ENCODE measurements at regions not wholly inside any gene's neighbourhood (a gene's known extent, or its start where the extent isn't known, plus 50 kb on each side); places are given as distances from the start of the nearest gene placed in this dataset.

GRCh38 chr4:81375745-81376144 is 96.0 kb downstream of the RASGEF1B start:
- H3K9ac ChIP-seq (ENCODE audit: low read length), result no peak overlapping the region
- H4K5ac ChIP-seq (ENCODE audit: low read length), result no peak overlapping the region
- no peak overlapping the region for H3K4ac ChIP-seq (ENCODE audit: low read depth, low read length)
- no peak overlapping the region for H2AK5ac ChIP-seq (ENCODE audit: low read length)
- peak; percentile 54 for DNase-seq
- no CpG with 5 or more reads among the region's 4 CpGs for WGBS (ENCODE audit: extremely low coverage, insufficient coverage, low lambda C conversion rate)
- H3K23ac ChIP-seq (ENCODE audit: low read length), result no peak overlapping the region
- no peak overlapping the region for H3K18ac ChIP-seq (ENCODE audit: low read length)
- H3K36me3 ChIP-seq (ENCODE audit: control insufficient read depth, insufficient read depth, low read length), result no peaks in the 10 kb centered on the region
- H3K4me3 ChIP-seq (ENCODE audit: low read length), result no peak overlapping the region
- H2BK120ac ChIP-seq (ENCODE audit: low read depth, low read length), result no peak overlapping the region
- no peaks in the 10 kb centered on the region for H3K79me1 ChIP-seq (ENCODE audit: low read length)
- H3K4me1 ChIP-seq (ENCODE audit: control insufficient read depth, low read depth, low read length), result no peaks in the 10 kb centered on the region
- H3K27ac ChIP-seq (ENCODE audit: low read depth, low read length), result no peak overlapping the region
- H3K79me2 ChIP-seq (ENCODE audit: control insufficient read depth, insufficient read depth, low read length), result no peaks in the 10 kb centered on the region
- H4K8ac ChIP-seq (ENCODE audit: low read depth, low read length), result no peak overlapping the region
- no peak overlapping the region for H3K56ac ChIP-seq (ENCODE audit: low read length)
- H2BK5ac ChIP-seq (ENCODE audit: low read length), result no peak overlapping the region
- no peaks in the 10 kb centered on the region for H3K27me3 ChIP-seq (ENCODE audit: insufficient read depth, low read length, poor library complexity)
- H2BK15ac ChIP-seq (replicated peaks; ENCODE audit: low read depth), result no peak overlapping the region
- H3K4me2 ChIP-seq (ENCODE audit: low read length), result no peak overlapping the region

GRCh38 chr4:81369886-81370285 is 101.8 kb downstream of the RASGEF1B start:
- Histone ChIP-seq H3K9ac (ENCODE audit: low read length) (no peak overlapping the region), H3K4me2 (ENCODE audit: low read length) (no peak overlapping the region), H3K4ac (ENCODE audit: low read depth, low read length) (no peak overlapping the region), H3K79me1 (ENCODE audit: low read length) (no peaks in the 10 kb centered on the region), H3K23ac (ENCODE audit: low read length) (no peak overlapping the region), H3K36me3 (ENCODE audit: control insufficient read depth, insufficient read depth, low read length) (no peaks in the 10 kb centered on the region), H3K56ac (ENCODE audit: low read length) (no peak overlapping the region), H2BK15ac (replicated peaks; ENCODE audit: low read depth) (no peak overlapping the region), H3K27me3 (ENCODE audit: insufficient read depth, low read length, poor library complexity) (no peaks in the 10 kb centered on the region), H2AK5ac (ENCODE audit: low read length) (no peak overlapping the region), H4K8ac (ENCODE audit: low read depth, low read length) (no peak overlapping the region), H2BK5ac (ENCODE audit: low read length) (no peak overlapping the region), H4K5ac (ENCODE audit: low read length) (no peak overlapping the region), H3K4me1 (ENCODE audit: control insufficient read depth, low read depth, low read length) (no peaks in the 10 kb centered on the region), H2BK120ac (ENCODE audit: low read depth, low read length) (no peak overlapping the region), H3K18ac (ENCODE audit: low read length) (no peak overlapping the region), H3K79me2 (ENCODE audit: control insufficient read depth, insufficient read depth, low read length) (no peaks in the 10 kb centered on the region), H3K27ac (ENCODE audit: low read depth, low read length) (no peak overlapping the region), H3K4me3 (ENCODE audit: low read length) (no peak overlapping the region)
- no peak for DNase-seq
- WGBS (ENCODE audit: extremely low coverage, insufficient coverage, low lambda C conversion rate), result no CpG with 5 or more reads among the region's 4 CpGs

- no peak overlapping the region for H3K4ac ChIP-seq (ENCODE audit: low read depth, low read length)
- no peaks in the 10 kb centered on the region for H3K4me1 ChIP-seq (ENCODE audit: control insufficient read depth, low read depth, low read length)
- H2BK15ac ChIP-seq (replicated peaks; ENCODE audit: low read depth), result no peak overlapping the region
- no peak overlapping the region for H3K4me3 ChIP-seq (ENCODE audit: low read length)
- no peak overlapping the region for H3K27ac ChIP-seq (ENCODE audit: low read depth, low read length)
- no peak overlapping the region for H2BK120ac ChIP-seq (ENCODE audit: low read depth, low read length)
- no peak overlapping the region for H4K5ac ChIP-seq (ENCODE audit: low read length)
- H3K18ac ChIP-seq (ENCODE audit: low read length), result no peak overlapping the region
- H3K36me3 ChIP-seq (ENCODE audit: control insufficient read depth, insufficient read depth, low read length), result no peaks in the 10 kb centered on the region
- H3K9ac ChIP-seq (ENCODE audit: low read length), result no peak overlapping the region
- DNase-seq, result no peak
- no peaks in the 10 kb centered on the region for H3K79me1 ChIP-seq (ENCODE audit: low read length)
- no peaks in the 10 kb centered on the region for H3K79me2 ChIP-seq (ENCODE audit: control insufficient read depth, insufficient read depth, low read length)
- H3K27me3 ChIP-seq (ENCODE audit: insufficient read depth, low read length, poor library complexity), result no peaks in the 10 kb centered on the region
- no peak overlapping the region for H3K4me2 ChIP-seq (ENCODE audit: low read length)
- no peak overlapping the region for H3K56ac ChIP-seq (ENCODE audit: low read length)
- WGBS (ENCODE audit: extremely low coverage, insufficient coverage, low lambda C conversion rate), result no CpG with 5 or more reads among the region's 4 CpGs
- no peak overlapping the region for H3K23ac ChIP-seq (ENCODE audit: low read length)
- H4K8ac ChIP-seq (ENCODE audit: low read depth, low read length), result no peak overlapping the region
- no peak overlapping the region for H2BK5ac ChIP-seq (ENCODE audit: low read length)
- H2AK5ac ChIP-seq (ENCODE audit: low read length), result no peak overlapping the region
These were observed 104.9 kb downstream of the RASGEF1B start for GRCh38 chr4:81366779-81367178.

- Histone ChIP-seq H3K27me3 (ENCODE audit: insufficient read depth, low read length, poor library complexity) (no peaks in the 10 kb centered on the region), H3K79me1 (ENCODE audit: low read length) (no peaks in the 10 kb centered on the region), H4K5ac (ENCODE audit: low read length) (no peak overlapping the region), H3K4me1 (ENCODE audit: control insufficient read depth, low read depth, low read length) (no peaks in the 10 kb centered on the region), H2BK120ac (ENCODE audit: low read depth, low read length) (no peak overlapping the region), H4K8ac (ENCODE audit: low read depth, low read length) (no peak overlapping the region), H3K27ac (ENCODE audit: low read depth, low read length) (no peak overlapping the region), H3K36me3 (ENCODE audit: control insufficient read depth, insufficient read depth, low read length) (no peaks in the 10 kb centered on the region), H3K4me3 (ENCODE audit: low read length) (no peak overlapping the region), H3K79me2 (ENCODE audit: control insufficient read depth, insufficient read depth, low read length) (no peaks in the 10 kb centered on the region), H3K18ac (ENCODE audit: low read length) (no peak overlapping the region), H3K56ac (ENCODE audit: low read length) (no peak overlapping the region), H3K9ac (ENCODE audit: low read length) (no peak overlapping the region), H2BK15ac (replicated peaks; ENCODE audit: low read depth) (no peak overlapping the region), H2BK5ac (ENCODE audit: low read length) (no peak overlapping the region), H3K23ac (ENCODE audit: low read length) (no peak overlapping the region), H3K4me2 (ENCODE audit: low read length) (no peak overlapping the region), H3K4ac (ENCODE audit: low read depth, low read length) (no peak overlapping the region), H2AK5ac (ENCODE audit: low read length) (no peak overlapping the region)
- no CpG with 5 or more reads among the region's 3 CpGs for WGBS (ENCODE audit: extremely low coverage, insufficient coverage, low lambda C conversion rate)
- DNase-seq, result no peak
These were observed 111.0 kb downstream of the RASGEF1B start for GRCh38 chr4:81360737-81361136.

- Histone ChIP-seq H3K56ac (ENCODE audit: low read length) (no peak overlapping the region), H3K27ac (ENCODE audit: low read depth, low read length) (no peak overlapping the region), H2BK120ac (ENCODE audit: low read depth, low read length) (no peak overlapping the region), H3K4ac (ENCODE audit: low read depth, low read length) (no peak overlapping the region), H3K27me3 (ENCODE audit: insufficient read depth, low read length, poor library complexity) (no peaks in the 10 kb centered on the region), H3K4me3 (ENCODE audit: low read length) (no peak overlapping the region), H3K23ac (ENCODE audit: low read length) (no peak overlapping the region), H3K4me1 (ENCODE audit: control insufficient read depth, low read depth, low read length) (no peaks in the 10 kb centered on the region), H4K8ac (ENCODE audit: low read depth, low read length) (no peak overlapping the region), H2AK5ac (ENCODE audit: low read length) (no peak overlapping the region), H3K79me1 (ENCODE audit: low read length) (no peaks in the 10 kb centered on the region), H3K18ac (ENCODE audit: low read length) (no peak overlapping the region), H3K36me3 (ENCODE audit: control insufficient read depth, insufficient read depth, low read length) (no peaks in the 10 kb centered on the region), H2BK5ac (ENCODE audit: low read length) (no peak overlapping the region), H3K4me2 (ENCODE audit: low read length) (no peak overlapping the region), H3K9ac (ENCODE audit: low read length) (no peak overlapping the region), H2BK15ac (replicated peaks; ENCODE audit: low read depth) (no peak overlapping the region), H3K79me2 (ENCODE audit: control insufficient read depth, insufficient read depth, low read length) (no peaks in the 10 kb centered on the region), H4K5ac (ENCODE audit: low read length) (no peak overlapping the region)
- no CpG with 5 or more reads among the region's 1 CpG for WGBS (ENCODE audit: extremely low coverage, insufficient coverage, low lambda C conversion rate)
- DNase-seq, result no peak
These were observed 112.5 kb downstream of the RASGEF1B start for GRCh38 chr4:81359207-81359606.

GRCh38 chr4:81358154-81358553 is 113.6 kb downstream of the RASGEF1B start:
- H3K9ac ChIP-seq (ENCODE audit: low read length), result no peak overlapping the region
- H2BK120ac ChIP-seq (ENCODE audit: low read depth, low read length), result no peak overlapping the region
- no CpG with 5 or more reads among the region's 2 CpGs for WGBS (ENCODE audit: extremely low coverage, insufficient coverage, low lambda C conversion rate)

More at GRCh38 chr4:81358154-81358553, 113.6 kb downstream of the RASGEF1B start:
- H3K36me3 ChIP-seq (ENCODE audit: control insufficient read depth, insufficient read depth, low read length), result no peaks in the 10 kb centered on the region
- H3K79me2 ChIP-seq (ENCODE audit: control insufficient read depth, insufficient read depth, low read length), result no peaks in the 10 kb centered on the region
- H3K27ac ChIP-seq (ENCODE audit: low read depth, low read length), result no peak overlapping the region
- no peaks in the 10 kb centered on the region for H3K4me1 ChIP-seq (ENCODE audit: control insufficient read depth, low read depth, low read length)
- H2BK15ac ChIP-seq (replicated peaks; ENCODE audit: low read depth), result no peak overlapping the region
- no peak overlapping the region for H4K5ac ChIP-seq (ENCODE audit: low read length)
- H3K27me3 ChIP-seq (ENCODE audit: insufficient read depth, low read length, poor library complexity), result no peaks in the 10 kb centered on the region
- no peak overlapping the region for H2BK5ac ChIP-seq (ENCODE audit: low read length)
- no peak overlapping the region for H4K8ac ChIP-seq (ENCODE audit: low read depth, low read length)
- no peak overlapping the region for H3K4me2 ChIP-seq (ENCODE audit: low read length)
- no peak overlapping the region for H3K23ac ChIP-seq (ENCODE audit: low read length)
- no peak overlapping the region for H3K18ac ChIP-seq (ENCODE audit: low read length)
- H3K56ac ChIP-seq (ENCODE audit: low read length), result no peak overlapping the region
- H3K79me1 ChIP-seq (ENCODE audit: low read length), result no peaks in the 10 kb centered on the region
- no peak for DNase-seq
- H3K4me3 ChIP-seq (ENCODE audit: low read length), result no peak overlapping the region
- no peak overlapping the region for H3K4ac ChIP-seq (ENCODE audit: low read depth, low read length)
- no peak overlapping the region for H2AK5ac ChIP-seq (ENCODE audit: low read length)

Measured in mesendoderm (in vitro differentiated cells).